Glutamatergic neuron (in vitro differentiated cells): ENCODE measurements at regions not wholly inside any gene's neighbourhood (a gene's known extent, or its start where the extent isn't known, plus 50 kb on each side); places are given as distances from the start of the nearest gene placed in this dataset.

Experiments used
- DNase-seq: peaks from one replicate; pipeline ENCODE4 v3.0.0; 2022
- H3K27ac Mint-ChIP-seq: one replicate; pipeline ENCODE4 v1.8.0; 2020; ENCODE audit warnings: mild to moderate bottlenecking, mixed read lengths, inconsistent platforms; ENCODE audit not compliant: unreplicated experiment
- H3K27me3 Mint-ChIP-seq: one replicate; pipeline ENCODE4 v1.8.0; 2020; ENCODE audit warnings: mild to moderate bottlenecking, moderate library complexity, mixed read lengths, inconsistent platforms; ENCODE audit not compliant: unreplicated experiment
- H3K36me3 Mint-ChIP-seq: one replicate; pipeline ENCODE4 v1.8.0; 2020; ENCODE audit warnings: mild to moderate bottlenecking, mixed read lengths, inconsistent platforms; ENCODE audit not compliant: unreplicated experiment
- H3K4me1 Mint-ChIP-seq: one replicate; pipeline ENCODE4 v1.8.0; 2020; ENCODE audit warnings: mild to moderate bottlenecking, low read depth, mixed read lengths, inconsistent platforms; ENCODE audit not compliant: unreplicated experiment
- H3K4me3 Mint-ChIP-seq: one replicate; pipeline ENCODE4 v1.8.0; 2020; ENCODE audit warnings: mild to moderate bottlenecking, mixed read lengths, inconsistent platforms; ENCODE audit not compliant: unreplicated experiment
- H3K9me3 Mint-ChIP-seq: one replicate; pipeline ENCODE4 v1.8.0; 2020; ENCODE audit warnings: mild to moderate bottlenecking, moderate library complexity, mixed read lengths, inconsistent platforms; ENCODE audit not compliant: unreplicated experiment
- TF ChIP-seq, protein P1 (sequence below): fragments of 200-600 bp; sonication (generic); IDR thresholded peaks from one replicate; pipeline ENCODE4 v1.5.0; 2021; ENCODE audit not compliant: partially characterized antibody, unreplicated experiment

DNA sequence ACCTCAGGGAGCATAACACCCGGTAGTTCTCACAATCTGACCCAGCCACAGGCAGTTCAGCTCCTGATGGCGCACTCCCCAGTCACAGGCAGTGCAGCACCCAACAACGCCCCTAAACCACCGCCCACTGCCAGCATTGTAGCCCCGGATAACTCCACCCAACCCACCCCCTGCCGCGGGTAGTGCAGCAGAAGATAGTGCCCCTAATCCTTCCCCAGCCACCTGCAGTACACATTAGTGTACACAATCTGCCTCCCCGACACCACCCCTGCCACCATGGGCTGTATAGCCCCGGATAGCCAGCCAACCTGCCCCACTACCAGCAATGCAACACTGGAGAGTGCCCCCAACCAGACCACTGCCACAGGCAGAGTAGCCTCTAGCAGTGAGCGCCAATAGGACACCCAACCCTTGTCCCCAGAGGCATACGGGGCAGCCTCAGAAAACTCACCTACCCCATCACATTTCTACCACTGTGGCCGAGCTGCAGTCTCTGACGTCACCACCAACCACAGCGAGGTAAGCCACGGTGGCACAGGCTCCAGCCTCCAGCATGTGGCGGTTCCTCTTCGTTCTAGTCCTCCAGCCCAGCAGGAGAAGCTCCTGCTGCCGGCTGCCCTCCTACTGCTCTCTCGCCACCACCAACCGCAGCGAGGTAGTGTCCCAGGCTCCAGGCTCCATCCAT lies 877.3 kb downstream of the KCNJ18 start:
- TF ChIP-seq, protein P1, sequence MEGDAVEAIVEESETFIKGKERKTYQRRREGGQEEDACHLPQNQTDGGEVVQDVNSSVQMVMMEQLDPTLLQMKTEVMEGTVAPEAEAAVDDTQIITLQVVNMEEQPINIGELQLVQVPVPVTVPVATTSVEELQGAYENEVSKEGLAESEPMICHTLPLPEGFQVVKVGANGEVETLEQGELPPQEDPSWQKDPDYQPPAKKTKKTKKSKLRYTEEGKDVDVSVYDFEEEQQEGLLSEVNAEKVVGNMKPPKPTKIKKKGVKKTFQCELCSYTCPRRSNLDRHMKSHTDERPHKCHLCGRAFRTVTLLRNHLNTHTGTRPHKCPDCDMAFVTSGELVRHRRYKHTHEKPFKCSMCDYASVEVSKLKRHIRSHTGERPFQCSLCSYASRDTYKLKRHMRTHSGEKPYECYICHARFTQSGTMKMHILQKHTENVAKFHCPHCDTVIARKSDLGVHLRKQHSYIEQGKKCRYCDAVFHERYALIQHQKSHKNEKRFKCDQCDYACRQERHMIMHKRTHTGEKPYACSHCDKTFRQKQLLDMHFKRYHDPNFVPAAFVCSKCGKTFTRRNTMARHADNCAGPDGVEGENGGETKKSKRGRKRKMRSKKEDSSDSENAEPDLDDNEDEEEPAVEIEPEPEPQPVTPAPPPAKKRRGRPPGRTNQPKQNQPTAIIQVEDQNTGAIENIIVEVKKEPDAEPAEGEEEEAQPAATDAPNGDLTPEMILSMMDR = no peak
- peaks cover 21% of the 10 kb centered on the region for H3K9me3 Mint-ChIP-seq
- DNase-seq = no peak
- no peaks in the 10 kb centered on the region for H3K36me3 Mint-ChIP-seq
- H3K4me3 Mint-ChIP-seq = no peak overlapping the region
- H3K27ac Mint-ChIP-seq = no peak overlapping the region
- peaks cover 2% of the 10 kb centered on the region for H3K27me3 Mint-ChIP-seq
- H3K4me1 Mint-ChIP-seq = no peaks in the 10 kb centered on the region

- Mint-ChIP-seq H3K27ac (no peak overlapping the region), H3K4me3 (no peak overlapping the region), H3K9me3 (peaks cover 21% of the 10 kb centered on the region), H3K4me1 (no peaks in the 10 kb centered on the region), H3K36me3 (no peaks in the 10 kb centered on the region), H3K27me3 (peaks cover 2% of the 10 kb centered on the region)
- DNase-seq = no peak
- TF ChIP-seq, protein P1 = no peak
These were observed 878.0 kb downstream of the KCNJ18 start for GRCh38 chr17:22570144-22570845.

GRCh38 chr17:22599322-22599721 lies 907.0 kb downstream of the KCNJ18 start:
- no peak overlapping the region for H3K4me3 Mint-ChIP-seq
- no peak overlapping the region for H3K27ac Mint-ChIP-seq
- no peaks in the 10 kb centered on the region for H3K27me3 Mint-ChIP-seq
- H3K4me1 Mint-ChIP-seq = no peaks in the 10 kb centered on the region
- TF ChIP-seq, protein P1 = no peak
- no peaks in the 10 kb centered on the region for H3K36me3 Mint-ChIP-seq
- H3K9me3 Mint-ChIP-seq = peaks cover 14% of the 10 kb centered on the region
- DNase-seq = no peak

GRCh38 chr17:22600644-22601298 lies 908.4 kb downstream of the KCNJ18 start:
- Mint-ChIP-seq H3K9me3 (peaks cover 16% of the 10 kb centered on the region), H3K4me3 (no peak overlapping the region), H3K4me1 (no peaks in the 10 kb centered on the region), H3K27ac (no peak overlapping the region), H3K36me3 (no peaks in the 10 kb centered on the region), H3K27me3 (no peaks in the 10 kb centered on the region)
- TF ChIP-seq, protein P1 = no peak
- DNase-seq = no peak
